OCI-LY3 (cell line): ENCODE measurements at regions not wholly inside any gene's neighbourhood (a gene's known extent, or its start where the extent isn't known, plus 50 kb on each side); places are given as distances from the start of the nearest gene placed in this dataset.
A peak's percentile ranks its signal among the peaks of the same experiment; 100 is the strongest.

Experiments used
- H2AFZ ChIP-seq: fragments of 200-600, 300-600 bp; shearing (Covaris generic); 2 replicates; pipeline ENCODE4 v1.6.0; 2014; ENCODE audit warnings: antibody characterized with exemption, low read depth, low read length
- H3K27ac ChIP-seq: fragments of 200-600, 300-600 bp; sonication (generic); 2 replicates; pipeline ENCODE4 v1.5.1; 2014; ENCODE audit warnings: mild to moderate bottlenecking, low read length, moderate library complexity, mixed read lengths
- H3K27me3 ChIP-seq: fragments of 200-600, 300-600 bp; sonication (generic); 2 replicates; pipeline ENCODE4 v1.6.1; 2014; ENCODE audit warnings: low read depth, low read length, mixed read lengths
- H3K36me3 ChIP-seq: fragments of 200-600, 300-600 bp; sonication (generic); replicated peaks from 2 replicates; pipeline ENCODE3; 2014; ENCODE audit warnings: low read depth, low read length, mixed read lengths
- H3K4me1 ChIP-seq: fragments of 300-600, 200-600 bp; sonication (generic); 2 replicates; pipeline ENCODE4 v1.6.1; 2014; ENCODE audit warnings: low read length, mixed read lengths
- H3K4me2 ChIP-seq: fragments of 200-600, 300-600 bp; sonication (generic); 2 replicates; pipeline ENCODE4 v1.6.1; 2014; ENCODE audit warnings: low read length, mixed read lengths
- H3K4me3 ChIP-seq: fragments of 300-600, 200-600 bp; sonication (generic); 2 replicates; pipeline ENCODE4 v1.5.1; 2014; ENCODE audit warnings: antibody characterized with exemption, mild to moderate bottlenecking, low read length, moderate library complexity
- H3K79me2 ChIP-seq: fragments of 300-600, 200-600 bp; shearing (Covaris generic); 2 replicates; pipeline ENCODE4 v1.6.1; 2014; ENCODE audit warnings: mild to moderate bottlenecking, low read length, mixed read lengths
- H3K9ac ChIP-seq: fragments of 300-600, 200-600 bp; shearing (Covaris generic); 2 replicates; pipeline ENCODE4 v1.6.0; 2014; ENCODE audit warnings: mild to moderate bottlenecking, low read length, moderate library complexity
- H3K9me3 ChIP-seq: fragments of 200-600, 300-600 bp; shearing (Covaris generic); 2 replicates; pipeline ENCODE4 v1.6.1; 2014; ENCODE audit warnings: low read length, mixed read lengths; ENCODE audit not compliant: insufficient read depth
- H4K20me1 ChIP-seq: fragments of 200-600, 300-600 bp; sonication (generic); 2 replicates; pipeline ENCODE4 v1.6.1; 2016; ENCODE audit warnings: low read length, mixed read lengths; ENCODE audit not compliant: insufficient read depth
- CTCF ChIP-seq: fragments of 200-600, 300-600 bp; sonication (generic); IDR thresholded peaks from 2 replicates; pipeline ENCODE4 v1.5.1; 2014; ENCODE audit warnings: antibody characterized with exemption, low read length, low read depth
- EZH2phosphoT487 ChIP-seq: fragments of 200-600 bp; shearing (Covaris generic); IDR thresholded peaks from 2 replicates; pipeline ENCODE4 v1.6.1; 2018; ENCODE audit warnings: antibody characterized with exemption, mixed run types, low read depth

GRCh38 chr6:166752097-166752496 is 125.0 kb upstream of the RPS6KA2 start:
- H3K27ac ChIP-seq: no peak overlapping the region
- H3K27me3 ChIP-seq: peaks cover 3% of the 10 kb centered on the region; the same call in 1 of the 2 replicates
- no peak overlapping the region for H3K4me3 ChIP-seq
- H3K4me2 ChIP-seq: no peak overlapping the region
- H3K9ac ChIP-seq: no peak overlapping the region
- no peaks in the 10 kb centered on the region for H3K79me2 ChIP-seq
- TF ChIP-seq CTCF (no peak), EZH2phosphoT487 (no peak)
- H3K9me3 ChIP-seq: no peaks in the 10 kb centered on the region
- H3K4me1 ChIP-seq: peaks cover 21% of the 10 kb centered on the region
- H4K20me1 ChIP-seq: no peaks in the 10 kb centered on the region
- no peak overlapping the region for H2AFZ ChIP-seq
- no peaks in the 10 kb centered on the region for H3K36me3 ChIP-seq

GRCh38 chr6:166751051-166751595 is 124.1 kb upstream of the RPS6KA2 start:
- Histone ChIP-seq H3K27ac (no peak overlapping the region; the same call in 1 of the 2 replicates), H3K27me3 (peaks cover 3% of the 10 kb centered on the region; the same call in 1 of the 2 replicates), H3K79me2 (no peaks in the 10 kb centered on the region), H2AFZ (peak overlapping the region; percentile 51), H3K4me3 (peak overlapping the region; percentile 59), H3K4me1 (peaks cover 21% of the 10 kb centered on the region), H3K9ac (no peak overlapping the region), H3K4me2 (peak overlapping the region; percentile 83), H3K9me3 (no peaks in the 10 kb centered on the region), H4K20me1 (no peaks in the 10 kb centered on the region), H3K36me3 (no peaks in the 10 kb centered on the region)
- TF ChIP-seq EZH2phosphoT487: no peak

- TF ChIP-seq CTCF (no peak), EZH2phosphoT487 (no peak)
- peak overlapping the region; percentile 83 for H3K4me2 ChIP-seq
- no peak overlapping the region for H2AFZ ChIP-seq
- peaks cover 21% of the 10 kb centered on the region for H3K4me1 ChIP-seq
- no peaks in the 10 kb centered on the region for H3K9me3 ChIP-seq
- H3K79me2 ChIP-seq: no peaks in the 10 kb centered on the region
- no peak overlapping the region for H3K9ac ChIP-seq
- H3K27ac ChIP-seq: no peak overlapping the region; the same call in 1 of the 2 replicates
- peak overlapping the region; percentile 59 for H3K4me3 ChIP-seq
- no peaks in the 10 kb centered on the region for H4K20me1 ChIP-seq
- peaks cover 3% of the 10 kb centered on the region; the same call in 1 of the 2 replicates for H3K27me3 ChIP-seq
- no peaks in the 10 kb centered on the region for H3K36me3 ChIP-seq
Measured at GRCh38 chr6:166750108-166750793, 123.2 kb upstream of the RPS6KA2 start.

- peaks cover 3% of the 10 kb centered on the region; the same call in 1 of the 2 replicates for H3K27me3 ChIP-seq
- no peak overlapping the region for H2AFZ ChIP-seq
- peaks cover 21% of the 10 kb centered on the region for H3K4me1 ChIP-seq
- no peak for TF ChIP-seq CTCF
- TF ChIP-seq EZH2phosphoT487: no peak
- no peaks in the 10 kb centered on the region for H3K79me2 ChIP-seq
- H3K4me2 ChIP-seq: peak overlapping the region; percentile 83
- no peak overlapping the region for H3K4me3 ChIP-seq
- no peak overlapping the region for H3K9ac ChIP-seq
- H3K27ac ChIP-seq: no peak overlapping the region
- H3K36me3 ChIP-seq: no peaks in the 10 kb centered on the region
- no peaks in the 10 kb centered on the region for H3K9me3 ChIP-seq
- H4K20me1 ChIP-seq: no peaks in the 10 kb centered on the region
Measured at GRCh38 chr6:166749666-166750065, 122.6 kb upstream of the RPS6KA2 start.
